GM12865 (cell line): ENCODE measurements at regions not wholly inside any gene's neighbourhood (a gene's known extent, or its start where the extent isn't known, plus 50 kb on each side); places are given as distances from the start of the nearest gene placed in this dataset.
"Not testable (repeated sequence)": the region's sequence is repeated elsewhere in the genome, so short reads cannot be mapped to it uniquely, and the experiment has no call there.

Experiments
- DNase-seq: peaks from one replicate; pipeline ENCODE4 v3.0.0; 2010; ENCODE audit warnings: low read depth
- H3K4me3 ChIP-seq: 2 replicates; pipeline ENCODE4 v1.5.1; 2011; ENCODE audit warnings: mild to moderate bottlenecking, low read depth, low read length, control low read depth
- CTCF ChIP-seq: IDR thresholded peaks from 2 replicates; pipeline ENCODE4 v1.5.1; 2011; ENCODE audit warnings: low read length, control low read depth, low read depth, inconsistent platforms; ENCODE audit not compliant: insufficient read depth; ENCODE audit errors: missing control alignments

- no peak overlapping the region for H3K4me3 ChIP-seq
- no peak for DNase-seq
- TF ChIP-seq CTCF: no peak
These were observed 303.2 kb downstream of the PREX1 start for GRCh38 chr20:48524582-48524981.

- DNase-seq: peak; percentile 50
- no peak overlapping the region for H3K4me3 ChIP-seq
- TF ChIP-seq CTCF: no peak
These were observed 304.4 kb downstream of the PREX1 start for GRCh38 chr20:48523191-48523995.

GRCh38 chr20:48521121-48521520 lies 306.7 kb downstream of the PREX1 start:
- no peak for TF ChIP-seq CTCF
- no peak overlapping the region for H3K4me3 ChIP-seq
- no peak for DNase-seq

GRCh38 chr20:48516196-48516595 lies 311.6 kb downstream of the PREX1 start:
- not testable (repeated sequence) for H3K4me3 ChIP-seq, DNase-seq

- not testable (repeated sequence) for H3K4me3 ChIP-seq
These were observed 313.2 kb downstream of the PREX1 start for GRCh38 chr20:48514577-48514976.

GRCh38 chr20:48512539-48512938 lies 315.3 kb downstream of the PREX1 start:
- DNase-seq, H3K4me3 ChIP-seq: not testable (repeated sequence)

More at GRCh38 chr20:48514577-48514976, 313.2 kb downstream of the PREX1 start:
- not testable (repeated sequence) for DNase-seq

- not testable (repeated sequence) for DNase-seq, H3K4me3 ChIP-seq
These were observed 322.7 kb downstream of the PREX1 start for GRCh38 chr20:48505066-48505465.

GRCh38 chr20:48503166-48503815 lies 324.5 kb downstream of the PREX1 start:
- H3K4me3 ChIP-seq: no peak overlapping the region
- DNase-seq: no peak
- TF ChIP-seq CTCF: no peak

- no peak for TF ChIP-seq CTCF
- no peak for DNase-seq
- no peak overlapping the region for H3K4me3 ChIP-seq
These were observed 325.0 kb downstream of the PREX1 start for GRCh38 chr20:48502758-48503157.
